ENCODE measurements at regions not wholly inside any gene's neighbourhood (a gene's known extent, or its start where the extent isn't known, plus 50 kb on each side); places are given as distances from the start of the nearest gene placed in this dataset.

DNA sequence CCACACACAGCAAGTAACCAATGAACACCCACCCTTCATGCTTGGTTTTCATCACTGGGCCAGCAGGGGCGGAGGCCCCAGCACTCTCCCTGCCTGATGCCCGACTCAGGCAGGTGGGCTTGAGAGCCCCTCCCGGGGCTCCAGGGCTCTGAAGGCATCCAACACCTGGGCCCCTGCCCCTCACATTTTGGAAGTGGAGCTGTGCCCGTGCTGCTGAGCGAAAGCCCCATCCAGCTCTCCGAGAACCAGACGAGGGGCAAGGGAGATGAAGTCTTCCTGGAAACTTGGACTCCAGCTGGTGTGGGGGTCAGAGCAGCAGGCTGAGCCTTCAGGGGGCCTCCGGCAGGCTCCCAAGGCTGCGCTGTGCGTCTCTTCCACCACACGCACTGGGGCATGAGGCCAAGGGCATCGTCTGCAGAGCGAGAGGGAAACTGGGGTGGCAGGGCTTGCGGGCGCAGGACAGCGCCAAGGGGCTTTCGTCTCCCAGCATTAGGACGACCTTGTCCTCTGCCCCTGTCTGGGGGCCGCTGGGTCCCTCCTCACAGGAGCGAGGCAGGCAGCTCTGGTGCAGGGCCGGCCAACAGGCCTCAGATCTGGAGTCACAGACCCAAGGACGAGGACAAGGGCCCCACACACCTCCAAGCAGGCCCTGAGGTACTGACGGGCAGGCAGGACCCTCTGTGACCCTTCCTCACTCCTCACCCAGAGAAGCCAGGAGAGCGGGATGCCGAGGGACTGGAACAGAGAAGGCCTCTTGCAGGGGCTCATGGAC lies 108.3 kb upstream of the FAM20C start:
- no peak overlapping the region for H3K4me3 ChIP-seq (ENCODE audit: low read depth, low read length)

DNA sequence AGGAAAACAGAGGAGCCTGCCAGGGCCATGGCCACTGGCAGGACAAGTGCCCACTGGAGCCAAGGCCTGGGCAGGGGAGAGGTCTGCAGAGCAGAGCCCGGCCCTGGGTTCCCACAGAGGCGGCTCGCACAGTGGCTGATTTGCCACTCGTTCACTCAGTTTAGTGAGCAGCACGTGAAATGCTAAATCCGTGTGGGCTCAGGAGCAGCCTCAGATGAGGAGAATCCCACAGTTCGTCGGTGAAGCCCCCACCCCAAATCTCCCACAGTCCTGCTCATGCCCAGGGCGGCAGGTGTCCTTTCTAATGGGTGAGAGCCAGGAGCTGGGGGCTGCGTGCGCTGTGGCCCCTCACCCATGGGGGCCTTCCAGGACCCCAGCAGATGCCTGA lies 107.7 kb upstream of the FAM20C start:
- H3K4me3 ChIP-seq (ENCODE audit: low read depth, low read length) = no peak overlapping the region

DNA sequence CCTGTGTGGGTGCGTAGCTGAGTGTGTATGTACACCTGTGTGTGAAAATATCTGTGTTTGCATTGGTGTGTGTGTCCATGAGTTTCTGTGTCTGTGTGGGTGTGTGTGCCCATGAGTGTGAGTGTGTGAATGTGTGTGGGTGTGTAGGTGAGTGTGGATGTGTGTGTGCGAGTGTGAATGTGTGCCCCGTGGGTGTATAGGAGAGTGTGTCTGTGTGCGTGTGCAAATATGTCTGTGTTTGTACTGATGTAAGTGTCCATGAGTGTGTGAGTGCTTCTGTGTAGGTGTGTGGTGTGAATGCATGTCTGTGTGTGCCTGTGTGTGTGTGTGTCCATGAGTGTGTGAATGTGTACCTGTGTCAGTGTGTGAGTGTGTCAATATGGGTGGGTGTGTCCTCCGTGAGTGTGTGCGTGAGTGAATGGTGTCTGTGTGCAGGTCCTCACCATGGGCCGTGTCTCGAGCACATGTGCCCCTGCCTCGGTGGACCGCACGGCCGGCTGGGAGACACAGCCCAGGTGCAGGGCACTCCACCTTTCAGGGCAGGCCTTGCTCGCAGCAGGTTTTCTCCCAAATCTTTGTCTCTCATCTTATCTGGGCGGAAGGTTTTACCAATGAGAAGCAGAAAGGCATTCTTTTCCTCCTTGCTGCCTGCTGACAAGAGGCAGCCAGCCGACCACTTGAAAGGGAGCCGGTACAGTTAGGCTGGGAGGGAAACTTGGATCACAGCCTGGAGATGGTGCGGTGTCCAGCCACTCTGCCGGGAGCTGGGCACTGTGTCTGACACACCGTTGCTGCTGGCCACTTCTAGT lies 107.1 kb upstream of the FAM20C start:
- H3K4me3 ChIP-seq (ENCODE audit: low read depth, low read length) = no peak overlapping the region

DNA sequence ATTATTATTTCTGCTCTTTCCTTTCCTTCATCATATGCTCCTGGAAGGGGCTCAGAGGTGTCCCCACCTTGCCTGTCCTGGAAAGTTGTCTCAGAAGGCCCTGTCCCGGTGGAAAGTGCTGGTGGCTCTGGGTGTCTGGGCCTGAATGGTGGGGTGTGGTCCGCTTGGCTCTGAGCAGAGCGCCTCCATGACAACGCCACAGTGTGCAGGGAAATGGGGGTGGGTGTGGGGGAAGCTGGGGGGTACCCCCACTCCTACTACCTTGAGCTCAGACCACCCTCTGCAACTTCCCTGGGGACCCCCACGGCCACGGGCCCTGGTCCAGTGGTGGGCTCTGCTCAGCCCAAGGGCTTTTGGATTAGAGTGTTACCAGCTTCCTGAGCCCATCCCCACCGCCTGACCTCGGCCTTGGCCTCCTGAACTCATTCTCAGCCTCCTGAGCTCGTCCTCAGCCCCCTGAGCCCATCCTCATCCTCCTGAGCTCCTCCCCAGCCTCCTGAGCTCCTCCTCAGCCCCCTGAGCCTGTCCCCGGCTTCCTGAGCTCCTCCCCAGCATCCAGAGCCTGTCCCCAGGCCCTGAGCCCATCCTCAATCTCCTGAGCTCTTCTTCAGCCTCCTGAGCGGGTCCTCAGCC lies 106.4 kb upstream of the FAM20C start:
- H3K4me3 ChIP-seq (ENCODE audit: low read depth, low read length) = no peak overlapping the region

DNA sequence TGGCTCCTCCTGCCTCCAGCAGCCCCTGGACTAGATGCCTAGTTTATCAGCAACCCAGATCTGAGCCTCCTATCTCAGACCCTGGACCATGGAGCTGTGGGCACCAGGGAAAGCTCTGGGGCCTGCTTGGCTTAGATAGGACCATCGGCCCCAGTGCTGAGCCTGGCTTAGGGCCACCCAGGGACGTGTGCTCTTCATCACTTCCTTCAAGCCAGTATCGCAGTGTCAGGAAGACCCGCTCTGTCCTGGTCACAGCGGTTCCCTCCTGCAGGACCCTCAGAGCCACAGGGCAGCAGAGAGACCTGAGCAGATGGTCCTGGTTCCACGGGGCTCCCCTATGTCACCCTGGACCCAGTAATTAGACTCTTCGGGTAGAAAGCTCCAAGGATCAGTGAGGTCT lies 105.7 kb upstream of the FAM20C start:
- H3K4me3 ChIP-seq (ENCODE audit: low read depth, low read length) = no peak overlapping the region

DNA sequence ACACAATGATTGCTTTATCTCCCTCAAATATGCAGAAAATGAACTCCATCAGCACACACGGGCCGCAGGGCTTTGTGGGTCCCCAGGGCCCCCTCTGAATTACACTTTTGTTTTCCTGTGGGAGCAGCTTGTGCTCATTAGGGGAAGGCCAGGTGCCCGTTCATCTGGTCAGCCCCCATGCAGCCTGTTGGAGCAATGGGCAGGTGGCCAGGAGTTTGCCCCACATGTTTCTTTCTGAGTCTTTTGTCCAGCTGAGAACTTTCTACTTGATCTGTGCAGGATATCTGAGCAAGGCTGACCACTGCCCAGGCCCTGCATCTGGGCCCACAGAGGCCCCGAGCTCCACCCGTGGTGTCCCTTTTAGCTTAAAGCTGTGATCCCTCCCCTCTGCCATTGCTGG lies 105.3 kb upstream of the FAM20C start:
- H3K4me3 ChIP-seq (ENCODE audit: low read depth, low read length) = no peak overlapping the region

DNA sequence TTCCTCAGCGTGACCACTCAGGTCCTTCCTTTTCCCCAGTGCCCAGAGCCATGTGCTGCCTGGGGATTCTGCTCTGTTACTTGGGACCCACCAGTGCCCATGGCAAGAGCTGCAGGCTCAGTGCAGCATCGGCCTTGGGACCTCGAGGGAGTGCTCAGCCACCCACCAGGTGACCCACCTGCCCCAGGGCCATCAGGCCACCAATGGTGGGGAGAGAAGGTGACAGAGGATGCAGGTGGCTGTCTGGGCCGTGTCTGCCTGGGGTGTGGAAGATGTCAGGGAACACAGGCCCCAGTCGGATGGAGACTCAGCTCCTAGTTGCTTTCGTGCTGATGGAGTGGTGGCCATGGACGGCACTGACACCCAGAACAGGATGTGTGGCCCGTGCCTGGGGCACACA lies 104.7 kb upstream of the FAM20C start:
- H3K4me3 ChIP-seq (ENCODE audit: low read depth, low read length) = no peak overlapping the region

DNA sequence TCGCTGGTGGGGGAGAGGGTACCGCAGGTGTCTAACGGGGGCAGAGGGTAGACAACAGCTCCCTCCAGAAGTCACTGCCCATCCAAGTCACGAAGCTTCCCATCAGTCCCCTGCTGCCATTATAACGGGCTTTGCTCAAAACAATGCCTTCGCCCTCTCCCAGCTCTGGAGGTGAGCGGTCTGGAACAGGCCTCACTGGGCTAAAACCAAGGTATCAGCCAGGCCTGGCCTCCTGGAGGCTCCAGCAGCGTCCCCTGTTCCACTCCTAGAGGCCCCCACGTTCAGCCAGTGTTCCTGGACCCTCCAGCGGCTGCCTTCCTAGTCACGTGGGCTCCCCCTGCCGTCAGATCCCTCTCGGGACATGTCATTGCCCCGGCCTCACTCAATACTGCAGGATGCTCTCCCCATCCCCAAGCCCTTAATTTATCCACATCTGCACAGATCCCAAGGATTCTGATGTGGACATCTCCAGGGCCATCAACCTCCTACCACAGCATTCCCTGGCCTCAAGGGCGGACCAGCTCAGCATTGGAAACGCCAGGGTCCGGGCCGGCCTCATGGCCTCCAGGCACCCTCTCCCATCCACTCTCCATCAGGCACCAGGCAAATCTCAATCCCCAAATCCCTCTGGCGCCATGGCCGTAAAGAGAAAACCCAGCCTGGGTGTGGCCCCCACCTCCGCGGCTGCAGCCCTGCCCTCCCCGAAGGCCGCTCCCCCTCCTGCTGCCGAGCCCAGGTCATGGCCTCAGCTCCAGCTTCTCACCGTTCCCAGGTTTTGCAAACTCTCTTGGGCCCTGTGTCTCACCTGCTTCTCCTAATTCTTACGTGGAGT lies 104.1 kb upstream of the FAM20C start:
- H3K4me3 ChIP-seq (ENCODE audit: low read depth, low read length) = no peak overlapping the region

DNA sequence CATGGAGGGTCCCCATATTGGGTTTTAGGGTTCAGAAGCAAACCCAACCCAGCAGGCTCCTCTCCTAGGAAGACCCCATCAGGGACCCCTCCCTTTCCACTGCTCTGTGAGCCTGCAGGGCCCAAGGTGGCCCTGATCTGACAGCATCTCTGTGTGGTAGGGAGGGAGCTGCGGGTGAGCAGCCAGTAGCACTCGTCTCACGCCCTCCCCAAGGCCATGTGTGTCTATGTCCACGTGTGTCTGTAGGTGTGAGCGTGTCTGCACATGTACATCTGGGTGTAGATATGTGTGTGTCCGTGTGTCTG lies 103.5 kb upstream of the FAM20C start:
- H3K4me3 ChIP-seq (ENCODE audit: low read depth, low read length) = no peak overlapping the region

DNA sequence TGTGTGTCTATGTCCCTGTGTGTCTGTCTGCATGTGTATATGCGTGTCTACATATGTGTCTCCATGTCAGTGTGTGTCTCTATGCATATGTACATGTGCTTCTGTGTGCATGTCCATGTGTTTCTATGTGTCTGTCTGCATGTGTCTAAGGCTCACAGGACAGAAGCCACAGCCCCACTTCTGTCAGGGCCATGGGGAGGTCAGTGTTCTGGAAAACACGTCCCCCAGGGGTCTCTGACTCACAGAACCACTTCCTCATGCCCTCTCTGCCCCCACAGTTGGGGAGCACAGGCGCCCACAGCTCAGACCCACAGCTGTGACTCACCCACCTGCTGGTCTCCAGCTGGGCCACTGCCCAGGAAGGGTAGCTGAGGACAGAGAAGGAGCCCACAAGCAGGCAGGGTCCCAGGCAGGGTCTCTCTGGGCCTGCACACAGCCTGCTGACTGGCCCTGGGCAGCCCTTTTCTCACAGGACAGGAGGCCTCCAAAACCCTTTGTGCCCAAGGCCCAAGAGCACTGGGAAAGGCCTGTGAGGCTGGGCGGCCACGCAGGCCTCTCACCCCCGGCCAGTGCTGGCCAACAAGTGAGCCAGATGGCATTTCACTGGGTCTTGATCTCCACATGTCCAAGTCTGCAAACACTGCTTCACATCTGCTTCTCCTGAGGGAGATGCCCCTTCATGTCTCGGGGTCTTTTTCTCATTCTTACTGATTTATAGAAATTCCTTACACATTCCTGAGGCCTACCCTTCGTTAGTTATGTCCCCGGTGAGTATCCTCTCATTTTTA lies 102.9 kb upstream of the FAM20C start:
- no peak overlapping the region for H3K4me3 ChIP-seq (ENCODE audit: low read depth, low read length)

DNA sequence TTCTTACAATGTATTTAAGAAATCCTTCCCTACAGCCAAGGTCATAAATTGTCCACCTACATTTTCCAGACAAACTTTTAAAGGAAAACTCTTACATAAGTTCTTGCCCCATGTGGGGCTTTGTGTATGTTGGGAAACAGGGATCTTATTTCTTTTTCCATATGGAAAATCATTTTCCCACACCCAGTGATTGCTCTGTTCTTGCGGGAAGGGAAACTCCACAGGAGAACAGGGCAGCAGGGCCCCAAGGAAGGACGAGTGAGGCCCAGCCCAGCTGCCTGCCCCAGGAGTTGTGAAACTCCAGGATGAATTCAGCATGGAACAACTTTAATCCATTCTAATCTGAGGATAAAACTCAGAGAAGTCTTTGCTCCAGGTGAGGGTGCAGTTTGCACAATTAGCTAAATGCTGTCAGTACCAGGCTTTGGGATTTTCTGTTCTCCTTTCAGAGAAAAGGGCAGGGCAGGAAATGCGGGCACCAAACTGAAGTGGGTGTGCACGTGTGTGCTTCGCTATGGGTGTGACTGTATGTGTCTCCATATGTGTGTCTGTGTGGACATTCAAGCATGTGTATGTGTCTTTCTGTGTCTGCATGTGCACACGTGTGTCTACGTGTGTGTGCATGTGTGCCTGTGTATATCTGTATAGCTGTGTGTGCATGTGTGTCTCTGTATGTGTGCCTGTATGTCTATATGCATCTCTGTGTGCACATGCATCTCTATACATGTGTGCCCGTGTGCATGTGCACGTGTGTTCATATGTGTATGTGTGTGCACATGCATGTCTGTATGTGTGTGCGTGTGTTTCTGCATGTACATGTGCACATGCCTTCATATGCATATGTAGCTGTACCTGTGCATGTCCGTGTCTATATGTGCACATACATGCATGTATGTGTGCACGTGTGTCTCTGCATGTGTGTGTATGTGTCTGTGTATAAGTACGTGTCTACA lies 102.0 kb upstream of the FAM20C start:
- H3K4me3 ChIP-seq (ENCODE audit: low read depth, low read length) = no peak overlapping the region

DNA sequence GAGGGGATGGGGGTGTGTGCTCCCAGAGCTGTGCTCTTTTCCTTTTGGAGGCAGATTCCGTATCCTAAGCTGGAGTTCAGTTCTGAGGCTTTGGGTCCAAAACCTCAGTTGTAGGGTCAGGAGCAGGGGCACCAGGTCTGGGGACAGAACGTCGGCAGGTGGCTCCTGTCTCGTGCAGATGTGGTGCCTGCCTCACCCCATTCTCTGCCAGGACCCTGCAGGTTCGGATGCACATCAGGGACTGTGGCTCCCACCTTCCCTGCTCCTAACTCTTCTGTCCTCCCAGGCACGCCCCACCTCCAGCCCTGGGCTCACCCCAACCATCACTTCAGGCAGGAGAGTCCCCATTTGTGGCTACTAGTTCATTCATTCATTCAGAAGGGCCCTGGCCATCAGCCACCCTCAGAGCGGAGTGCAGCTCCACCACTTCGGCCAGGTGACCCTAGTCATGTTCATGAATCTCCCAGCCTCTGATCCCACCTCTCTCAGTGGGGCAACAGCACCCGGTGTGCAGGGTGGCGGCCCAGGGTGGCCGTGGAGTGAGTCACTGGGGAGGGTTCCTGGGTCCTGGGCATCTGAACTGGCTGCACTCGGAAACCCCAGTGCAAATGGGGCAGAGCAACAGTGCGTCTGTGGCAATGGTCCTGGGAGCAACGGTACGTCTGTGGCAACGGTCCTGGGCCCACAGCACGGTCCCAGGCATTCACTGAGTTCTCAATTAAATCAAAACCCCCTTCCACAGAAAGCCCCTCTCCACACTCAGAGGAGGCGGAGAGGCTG lies 100.8 kb upstream of the FAM20C start:
- H3K4me3 ChIP-seq (ENCODE audit: low read depth, low read length) = no peak overlapping the region

DNA sequence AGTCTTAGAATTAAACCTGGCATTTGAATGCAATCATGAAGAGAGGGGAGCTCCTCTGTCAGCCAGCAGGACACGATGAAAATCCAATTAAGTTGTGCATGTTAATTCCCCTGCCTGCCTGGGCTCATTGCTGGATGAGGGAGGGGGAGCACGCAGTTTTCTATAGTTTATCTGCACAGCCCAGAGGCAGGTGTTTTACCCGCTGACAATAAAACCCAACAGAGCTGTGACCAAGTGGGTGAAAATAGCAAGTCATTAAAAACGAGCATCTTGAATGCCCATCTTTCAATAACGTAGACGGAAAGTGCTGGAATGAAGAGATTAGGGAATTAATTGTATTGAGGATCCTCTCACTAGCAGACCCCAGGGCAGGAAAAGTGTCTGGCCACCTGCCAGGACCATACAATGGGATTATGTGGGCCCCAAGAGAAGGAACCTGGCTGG lies 100.1 kb upstream of the FAM20C start:
- no peak overlapping the region for H3K4me3 ChIP-seq (ENCODE audit: low read depth, low read length)

DNA sequence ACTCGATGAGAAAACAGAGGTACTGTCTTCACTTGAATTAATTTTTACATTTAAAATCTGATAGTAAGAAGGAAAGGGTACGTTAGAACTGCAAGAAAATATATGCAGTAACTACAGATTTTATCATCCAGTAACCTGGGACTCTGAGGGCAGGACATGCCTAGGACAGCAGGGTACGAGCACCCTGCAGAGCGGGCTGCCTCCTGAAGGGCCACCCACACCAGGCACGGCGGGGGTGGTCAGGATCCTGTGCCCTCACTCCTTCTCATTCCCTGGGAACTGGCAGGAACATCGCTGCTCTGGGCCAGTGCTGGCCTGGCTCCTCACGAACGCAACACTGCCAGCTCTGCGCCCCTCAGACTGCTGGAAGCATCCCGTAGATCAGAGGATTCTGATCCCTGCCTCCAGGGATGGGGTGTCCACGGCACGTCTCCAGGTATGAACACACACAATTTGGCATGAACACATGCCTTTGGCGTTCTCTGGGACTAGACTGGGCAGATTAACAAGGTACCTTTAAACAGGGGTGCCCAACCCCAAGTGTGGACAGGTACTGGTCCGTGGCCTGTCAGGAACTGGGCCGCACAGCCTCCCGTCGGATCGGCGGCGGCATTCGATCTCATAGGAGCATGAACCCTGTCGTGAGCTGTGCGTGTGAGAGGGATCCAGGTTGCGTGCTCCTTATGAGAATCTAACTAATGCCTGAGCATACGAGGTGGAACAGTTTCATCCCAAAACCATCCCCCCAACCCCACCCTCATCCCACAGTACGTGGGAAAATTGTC lies 99.3 kb upstream of the FAM20C start:
- H3K4me3 ChIP-seq (ENCODE audit: low read depth, low read length) = no peak overlapping the region

DNA sequence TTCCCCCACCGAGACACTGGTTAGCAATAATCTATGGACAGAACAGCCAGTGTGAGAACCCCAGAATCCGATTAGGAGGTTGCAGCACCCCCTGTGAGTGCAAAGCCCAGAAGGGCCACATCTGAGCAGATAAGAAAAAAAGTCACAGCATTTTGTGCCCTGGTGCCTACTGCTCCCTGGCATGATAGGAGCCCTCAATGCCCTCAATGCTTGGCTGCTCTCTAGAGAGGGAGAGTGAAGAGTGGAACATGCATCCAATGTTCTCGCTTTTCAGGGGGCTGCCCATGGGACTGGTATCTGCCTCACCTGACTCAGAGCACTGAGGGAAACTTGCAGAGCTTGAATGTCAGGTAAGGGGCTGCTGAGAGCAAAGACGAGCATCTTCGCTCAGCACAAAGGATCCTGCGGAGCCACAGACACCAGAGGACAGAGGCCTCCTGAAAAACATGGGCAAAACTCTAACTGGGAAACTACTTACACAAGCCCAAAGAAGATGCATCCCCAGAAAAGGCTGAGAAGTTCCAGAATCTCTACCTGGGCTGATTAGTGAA lies 98.0 kb upstream of the FAM20C start:
- no peak overlapping the region for H3K4me3 ChIP-seq (ENCODE audit: low read depth, low read length)

DNA sequence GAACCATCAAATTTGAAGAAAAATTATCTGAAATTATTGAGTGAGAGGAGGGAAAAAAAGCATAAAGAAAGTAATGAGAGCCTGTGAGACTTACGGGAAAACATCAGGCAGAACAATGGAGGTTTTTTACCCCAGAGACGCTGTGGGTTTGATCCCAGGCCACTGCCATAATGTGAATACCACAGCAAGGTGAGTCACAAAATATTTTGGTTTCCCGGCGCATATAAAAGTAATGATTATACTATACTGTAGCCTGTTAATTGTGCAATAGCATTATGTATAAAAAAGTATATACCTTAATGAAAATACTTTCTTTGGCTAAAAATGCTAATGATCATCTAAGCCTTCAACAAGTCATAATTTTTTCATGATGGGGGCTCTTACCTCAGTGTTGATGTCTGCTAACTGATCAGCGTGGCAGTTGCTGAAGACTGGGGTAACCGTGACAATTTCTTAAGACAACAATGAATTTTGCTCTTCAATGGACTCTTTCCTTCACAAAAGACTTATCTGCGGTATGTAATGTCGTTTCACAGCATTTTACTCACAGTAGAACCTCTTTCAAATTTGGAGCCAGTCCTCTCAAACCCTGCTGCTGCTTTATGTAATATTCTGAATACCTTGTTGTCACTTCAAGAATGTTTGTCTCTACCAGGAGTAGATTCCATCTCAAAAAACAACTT lies 97.0 kb upstream of the FAM20C start:
- H3K4me3 ChIP-seq (ENCODE audit: low read depth, low read length) = peak overlapping the region; percentile 2

DNA sequence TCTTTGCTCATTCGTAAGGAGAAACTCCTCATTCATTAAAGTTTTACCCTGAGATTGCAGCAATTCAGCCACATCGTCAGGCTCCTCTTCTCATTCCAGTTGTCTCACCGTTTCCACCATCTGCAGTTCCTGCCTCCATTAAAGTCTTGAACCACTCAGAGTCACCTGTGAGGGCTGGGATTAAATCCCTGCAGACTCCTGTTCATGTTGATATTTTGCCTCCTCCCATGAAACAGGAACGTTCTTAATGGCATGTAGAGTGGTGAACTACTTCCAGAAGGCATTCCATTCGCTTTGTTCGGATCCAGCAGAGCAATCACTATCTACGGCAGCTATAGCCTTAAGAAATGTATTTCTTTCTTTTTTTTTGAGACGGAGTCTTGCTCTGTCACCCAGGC lies 96.5 kb upstream of the FAM20C start:
- H3K4me3 ChIP-seq (ENCODE audit: low read depth, low read length) = no peak overlapping the region
